ENCODE measurements at regions not wholly inside any gene's neighbourhood (a gene's known extent, or its start where the extent isn't known, plus 50 kb on each side); places are given as distances from the start of the nearest gene placed in this dataset.

DNA sequence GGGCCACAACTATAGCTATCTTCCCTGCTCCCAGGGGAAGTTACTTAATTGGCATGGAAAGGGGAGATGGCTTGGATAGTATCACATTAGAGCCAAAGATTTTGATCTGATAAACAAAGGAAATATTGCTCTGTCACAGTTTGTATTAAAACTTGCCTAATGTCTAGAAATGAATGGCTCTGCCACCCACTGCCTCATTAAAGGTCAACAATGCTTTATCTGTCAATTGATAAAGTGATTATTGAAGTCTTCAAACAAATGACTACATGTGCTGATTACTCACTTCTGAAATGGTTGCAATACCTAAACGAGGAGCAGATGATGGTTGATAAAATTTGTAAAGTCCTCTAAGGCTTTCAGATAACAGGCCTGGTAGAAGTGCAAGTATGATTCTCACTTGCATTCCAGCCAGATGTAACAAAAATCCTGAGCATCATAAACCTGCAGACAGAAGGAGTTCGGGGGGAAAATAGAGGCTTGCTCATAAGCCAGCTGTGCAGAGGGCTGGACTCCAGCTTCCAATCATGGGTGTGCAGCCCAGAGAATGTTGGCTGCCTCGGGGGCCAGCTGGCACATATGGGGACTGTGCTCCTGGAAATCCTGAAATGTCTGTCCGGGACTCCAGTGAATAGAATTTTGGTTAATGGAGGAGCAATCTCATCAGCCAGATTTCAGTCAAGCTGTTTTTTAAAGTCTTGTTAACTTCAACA is 200.5 kb upstream of the SLC27A6 start:
- Histone ChIP-seq H3K4me3 (no peak overlapping the region), H3K36me3 (no peaks in the 10 kb centered on the region), H3K9me3 (ENCODE audit: low read depth) (no peaks in the 10 kb centered on the region), H3K27ac (no peak overlapping the region), H3K27me3 (no peaks in the 10 kb centered on the region), H3K4me1 (ENCODE audit: low read depth) (peaks cover 3% of the 10 kb centered on the region)
- no peak for DNase-seq (ENCODE audit: low read depth in 1 of 2, low spot score in 1 of 2)
- TF ChIP-seq, protein P1, sequence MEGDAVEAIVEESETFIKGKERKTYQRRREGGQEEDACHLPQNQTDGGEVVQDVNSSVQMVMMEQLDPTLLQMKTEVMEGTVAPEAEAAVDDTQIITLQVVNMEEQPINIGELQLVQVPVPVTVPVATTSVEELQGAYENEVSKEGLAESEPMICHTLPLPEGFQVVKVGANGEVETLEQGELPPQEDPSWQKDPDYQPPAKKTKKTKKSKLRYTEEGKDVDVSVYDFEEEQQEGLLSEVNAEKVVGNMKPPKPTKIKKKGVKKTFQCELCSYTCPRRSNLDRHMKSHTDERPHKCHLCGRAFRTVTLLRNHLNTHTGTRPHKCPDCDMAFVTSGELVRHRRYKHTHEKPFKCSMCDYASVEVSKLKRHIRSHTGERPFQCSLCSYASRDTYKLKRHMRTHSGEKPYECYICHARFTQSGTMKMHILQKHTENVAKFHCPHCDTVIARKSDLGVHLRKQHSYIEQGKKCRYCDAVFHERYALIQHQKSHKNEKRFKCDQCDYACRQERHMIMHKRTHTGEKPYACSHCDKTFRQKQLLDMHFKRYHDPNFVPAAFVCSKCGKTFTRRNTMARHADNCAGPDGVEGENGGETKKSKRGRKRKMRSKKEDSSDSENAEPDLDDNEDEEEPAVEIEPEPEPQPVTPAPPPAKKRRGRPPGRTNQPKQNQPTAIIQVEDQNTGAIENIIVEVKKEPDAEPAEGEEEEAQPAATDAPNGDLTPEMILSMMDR (IDR thresholded peaks at IDR 0.05; ENCODE audit: low read depth, low read length): no peak

DNA sequence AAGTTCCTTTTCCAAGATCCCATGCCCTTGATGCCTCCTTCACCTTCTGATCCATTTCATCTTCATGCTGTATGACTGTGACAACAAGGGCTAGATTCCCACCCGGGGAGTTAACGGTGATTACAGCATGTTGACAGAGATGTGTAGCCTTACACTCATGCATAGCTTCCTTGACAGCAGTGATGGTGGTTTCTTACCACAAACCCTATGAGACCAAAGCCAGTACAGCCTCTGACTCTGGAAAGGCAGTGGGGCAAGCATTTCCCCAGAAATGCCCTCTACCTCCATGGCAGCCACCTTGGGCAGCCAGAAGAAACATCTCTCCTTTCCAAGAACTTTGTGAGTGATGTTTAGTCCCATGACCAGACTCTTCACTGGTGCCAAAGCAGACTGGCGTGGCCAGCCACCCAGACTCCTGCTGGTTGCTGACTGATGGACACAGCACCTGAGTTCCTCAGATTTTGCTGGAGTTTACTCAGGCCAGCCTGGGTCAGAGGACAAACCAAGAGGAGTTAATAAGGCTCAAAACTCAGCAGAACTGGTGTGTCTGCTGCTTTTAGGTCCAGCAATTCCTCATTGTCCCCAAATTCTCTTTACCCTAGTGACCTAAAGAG is 199.7 kb upstream of the SLC27A6 start:
- DNase-seq (ENCODE audit: low read depth in 1 of 2, low spot score in 1 of 2): no peak
- TF ChIP-seq, protein P1 (IDR thresholded peaks at IDR 0.05; ENCODE audit: low read depth, low read length): no peak

DNA sequence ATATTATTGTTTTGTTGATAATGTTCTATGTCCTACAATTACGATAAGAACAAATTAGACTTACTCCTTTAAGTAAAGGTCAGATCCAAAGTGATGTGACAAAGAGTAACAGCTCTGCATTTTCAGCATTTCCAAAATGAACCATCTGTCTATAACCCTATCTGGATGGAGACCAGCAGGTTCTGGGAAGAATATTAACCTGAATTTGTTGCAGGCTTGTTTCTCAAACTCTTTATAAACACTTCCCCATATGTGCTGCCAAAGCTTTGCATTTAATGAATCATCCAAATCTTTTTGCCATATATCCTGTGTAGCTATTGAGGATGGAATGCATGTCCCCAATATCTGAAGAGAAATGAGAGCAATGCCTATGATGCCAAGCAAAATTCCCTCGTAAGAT is 198.9 kb upstream of the SLC27A6 start:
- Histone ChIP-seq H3K4me3 (no peak overlapping the region), H3K9me3 (ENCODE audit: low read depth) (no peaks in the 10 kb centered on the region), H3K27ac (no peak overlapping the region), H3K4me1 (ENCODE audit: low read depth) (peaks cover 11% of the 10 kb centered on the region), H3K27me3 (no peaks in the 10 kb centered on the region), H3K36me3 (no peaks in the 10 kb centered on the region)
- TF ChIP-seq, protein P1 (IDR thresholded peaks at IDR 0.05; ENCODE audit: low read depth, low read length): no peak
- DNase-seq (ENCODE audit: low read depth in 1 of 2, low spot score in 1 of 2): no peak

More for the DNA sequence above, 199.7 kb upstream of the SLC27A6 start:
- no peaks in the 10 kb centered on the region for H3K9me3 ChIP-seq (ENCODE audit: low read depth)
- H3K4me3 ChIP-seq: no peak overlapping the region
- no peaks in the 10 kb centered on the region for H3K27me3 ChIP-seq
- H3K36me3 ChIP-seq: no peaks in the 10 kb centered on the region
- peaks cover 4% of the 10 kb centered on the region for H3K4me1 ChIP-seq (ENCODE audit: low read depth)
- H3K27ac ChIP-seq: no peak overlapping the region

DNA sequence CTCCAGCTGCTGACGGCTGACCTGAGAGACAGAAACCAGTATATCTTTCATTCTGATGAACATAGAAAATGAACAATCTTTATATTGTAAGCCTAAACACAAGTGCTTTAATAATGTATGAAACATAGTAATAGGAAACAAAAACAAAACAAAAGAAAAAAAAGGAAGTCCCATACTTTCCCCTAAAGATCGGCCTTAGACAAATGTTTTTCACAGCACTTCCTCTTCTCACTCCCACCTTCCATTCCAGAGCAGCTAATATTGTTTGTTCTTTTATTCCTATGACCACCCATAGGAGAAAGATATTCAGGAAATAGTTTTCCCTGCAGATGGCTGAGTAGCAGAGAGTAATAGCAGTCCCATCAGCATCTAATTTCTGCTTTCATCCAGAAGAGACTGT is 194.4 kb upstream of the SLC27A6 start:
- H3K27ac ChIP-seq: no peak overlapping the region
- H3K4me1 ChIP-seq (ENCODE audit: low read depth): peaks cover 18% of the 10 kb centered on the region
- no peaks in the 10 kb centered on the region for H3K27me3 ChIP-seq
- H3K36me3 ChIP-seq: no peaks in the 10 kb centered on the region
- DNase-seq (ENCODE audit: low read depth in 1 of 2, low spot score in 1 of 2): no peak
- no peaks in the 10 kb centered on the region for H3K9me3 ChIP-seq (ENCODE audit: low read depth)
- TF ChIP-seq, protein P1 (IDR thresholded peaks at IDR 0.05; ENCODE audit: low read depth, low read length): no peak
- no peak overlapping the region for H3K4me3 ChIP-seq

DNA sequence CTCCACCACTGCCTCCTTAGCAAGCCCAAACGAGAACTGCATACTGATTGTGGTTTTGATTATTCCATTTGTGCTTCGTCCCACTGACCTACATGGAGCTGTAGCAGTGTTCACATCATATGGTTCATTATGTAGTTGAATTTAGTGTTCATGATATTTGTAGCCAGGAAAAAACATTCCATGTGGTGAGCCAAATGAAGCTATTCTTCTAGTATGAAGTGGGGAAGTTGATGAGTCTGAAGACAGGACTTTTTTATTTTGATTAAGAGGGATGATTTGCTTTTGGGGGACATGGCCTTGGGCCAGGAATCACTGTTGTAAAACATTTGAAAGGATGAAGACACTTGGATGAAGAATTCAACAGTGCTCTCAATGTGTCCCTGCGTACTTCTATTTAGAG is 192.9 kb upstream of the SLC27A6 start:
- TF ChIP-seq, protein P1 (IDR thresholded peaks at IDR 0.05; ENCODE audit: low read depth, low read length): no peak
- Histone ChIP-seq H3K9me3 (ENCODE audit: low read depth) (no peaks in the 10 kb centered on the region), H3K36me3 (no peaks in the 10 kb centered on the region), H3K4me3 (no peak overlapping the region), H3K27ac (no peak overlapping the region), H3K4me1 (ENCODE audit: low read depth) (peaks cover 19% of the 10 kb centered on the region), H3K27me3 (no peaks in the 10 kb centered on the region)
- no peak for DNase-seq (ENCODE audit: low read depth in 1 of 2, low spot score in 1 of 2)

All from cardiac muscle cell (in vitro differentiated cells and primary cell).